ENCODE measurements at regions not wholly inside any gene's neighbourhood (a gene's known extent, or its start where the extent isn't known, plus 50 kb on each side); places are given as distances from the start of the nearest gene placed in this dataset.

GRCh38 chr15:69573815-69574475, 121.3 kb downstream of the RPLP1 start:
- DNase-seq (ENCODE audit: low read depth) = peak; percentile 18
- no peak overlapping the region for H3K4me3 ChIP-seq (ENCODE audit: control insufficient read depth, low read depth, low read length)
- no peak for TF ChIP-seq CTCF (conservative IDR thresholded peaks at IDR 0.05; ENCODE audit: control insufficient read depth, insufficient read depth, low read depth, low read length)

DNA sequence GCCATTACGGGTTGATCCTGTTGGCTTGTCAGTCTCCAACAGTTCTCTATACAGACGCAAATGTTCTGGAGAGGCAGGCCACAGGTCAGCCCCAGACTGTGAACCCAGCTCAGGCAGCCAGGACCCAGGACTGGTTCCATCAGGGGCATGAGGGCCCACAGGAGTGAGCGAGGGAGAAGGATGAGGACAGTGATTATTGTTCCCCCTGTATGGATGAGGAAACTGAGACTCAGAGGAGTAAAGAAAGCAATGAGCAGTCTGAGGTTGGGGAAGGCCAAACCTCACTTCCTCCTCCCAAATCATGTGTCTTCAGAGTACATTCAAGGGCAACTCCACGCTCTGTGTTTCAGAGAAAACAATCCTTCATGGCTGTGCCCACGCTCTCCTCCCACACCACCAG, 121.9 kb downstream of the RPLP1 start:
- DNase-seq (ENCODE audit: low read depth) = no peak
- no peak for TF ChIP-seq CTCF (conservative IDR thresholded peaks at IDR 0.05; ENCODE audit: control insufficient read depth, insufficient read depth, low read depth, low read length)
- H3K4me3 ChIP-seq (ENCODE audit: control insufficient read depth, low read depth, low read length) = no peak overlapping the region

DNA sequence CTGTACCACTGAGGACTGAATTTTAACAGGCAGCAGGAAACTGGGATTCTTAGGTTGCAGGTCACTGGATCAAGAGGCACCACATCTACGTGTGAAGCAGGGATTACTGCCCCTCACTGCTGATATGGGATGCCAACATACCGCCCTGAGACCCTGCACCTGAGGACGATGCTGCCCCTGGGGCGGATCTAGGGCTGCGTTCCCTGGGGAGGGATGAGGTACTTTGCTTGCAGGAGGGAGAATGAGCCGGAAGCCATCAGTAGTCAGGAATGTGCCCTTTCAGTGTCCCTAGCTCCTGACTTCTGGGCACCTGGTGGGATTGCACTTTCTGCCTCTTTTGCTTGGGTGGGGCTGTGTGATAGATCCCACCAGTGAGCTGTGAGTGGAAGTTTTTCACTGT, 122.8 kb downstream of the RPLP1 start:
- no peak overlapping the region for H3K4me3 ChIP-seq (ENCODE audit: control insufficient read depth, low read depth, low read length)
- no peak for DNase-seq (ENCODE audit: low read depth)
- TF ChIP-seq CTCF (conservative IDR thresholded peaks at IDR 0.05; ENCODE audit: control insufficient read depth, insufficient read depth, low read depth, low read length) = no peak

DNA sequence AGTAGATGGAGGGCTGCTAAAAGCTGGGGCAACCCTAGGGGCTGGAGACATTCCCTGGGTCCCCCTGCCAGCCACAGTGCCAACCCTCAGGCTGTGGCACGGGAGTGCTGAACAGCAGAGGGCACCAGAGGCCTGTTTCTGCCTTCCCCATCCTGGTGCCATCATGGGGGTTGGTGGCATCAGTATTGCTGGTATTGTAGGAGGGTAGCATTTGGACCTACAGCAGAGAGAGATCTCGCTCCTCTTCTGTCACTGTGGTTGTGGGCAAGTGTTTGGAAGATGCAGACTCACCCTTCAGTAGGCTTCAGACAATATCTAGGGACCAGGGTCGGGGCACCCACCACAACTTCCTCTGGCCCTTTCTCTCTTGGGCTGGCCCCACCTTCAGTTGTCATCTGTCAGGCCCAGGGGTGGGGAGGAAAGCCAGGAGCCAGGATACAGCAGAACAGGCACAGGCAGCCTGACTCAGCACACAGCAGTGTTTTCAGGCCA, 123.5 kb downstream of the RPLP1 start:
- TF ChIP-seq CTCF (conservative IDR thresholded peaks at IDR 0.05; ENCODE audit: control insufficient read depth, insufficient read depth, low read depth, low read length) = peak; percentile 50
- no peak overlapping the region for H3K4me3 ChIP-seq (ENCODE audit: control insufficient read depth, low read depth, low read length)
- no peak for DNase-seq (ENCODE audit: low read depth)

DNA sequence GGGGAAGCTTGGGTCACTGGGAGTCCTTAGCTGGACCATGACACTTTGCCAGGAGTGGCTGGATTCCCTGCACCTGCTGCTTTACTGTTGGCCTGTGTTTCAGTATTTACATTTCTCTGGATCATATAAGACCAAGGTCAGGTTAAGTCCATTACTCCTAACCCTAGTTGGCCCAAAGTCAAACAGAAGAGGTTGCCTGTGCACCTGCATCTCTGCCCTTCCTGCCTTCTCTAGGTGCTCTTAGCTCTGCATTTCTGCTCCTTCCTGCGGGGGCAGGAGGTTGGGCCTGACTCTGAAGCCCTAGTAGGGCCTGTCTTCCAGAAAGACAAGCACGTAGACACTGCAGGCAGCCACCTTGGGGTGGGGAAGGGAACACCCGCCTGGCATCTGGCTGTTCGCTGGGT, 124.3 kb downstream of the RPLP1 start:
- H3K4me3 ChIP-seq (ENCODE audit: control insufficient read depth, low read depth, low read length) = no peak overlapping the region

GRCh38 chr15:69577397-69577796, 124.8 kb downstream of the RPLP1 start:
- no peak for DNase-seq (ENCODE audit: low read depth)
- H3K4me3 ChIP-seq (ENCODE audit: control insufficient read depth, low read depth, low read length) = no peak overlapping the region
- no peak for TF ChIP-seq CTCF (conservative IDR thresholded peaks at IDR 0.05; ENCODE audit: control insufficient read depth, insufficient read depth, low read depth, low read length)

More for the DNA sequence above, 124.3 kb downstream of the RPLP1 start:
- no peak for TF ChIP-seq CTCF (conservative IDR thresholded peaks at IDR 0.05; ENCODE audit: control insufficient read depth, insufficient read depth, low read depth, low read length)
- DNase-seq (ENCODE audit: low read depth) = no peak

Data from fibroblast of mammary gland (primary cell).